HPDE6-E6E7 (cell line): ENCODE measurements at regions not wholly inside any gene's neighbourhood (a gene's known extent, or its start where the extent isn't known, plus 50 kb on each side); places are given as distances from the start of the nearest gene placed in this dataset.
"Not testable (repeated sequence)": the region's sequence is repeated elsewhere in the genome, so short reads cannot be mapped to it uniquely, and the experiment has no call there.

ENCODE experiments used
- DNase-seq: peaks from one replicate; pipeline ENCODE4 v3.0.0; 2011; ENCODE audit warnings: missing footprints; ENCODE audit errors: extremely low spot score

- DNase-seq: no peak
These were observed 134.3 kb upstream of the SLITRK5 start for GRCh38 chr13:87536899-87537298.

GRCh38 chr13:87537951-87538350 is 133.2 kb upstream of the SLITRK5 start:
- no peak for DNase-seq

GRCh38 chr13:87538366-87539052 is 132.7 kb upstream of the SLITRK5 start:
- no peak for DNase-seq

- no peak for DNase-seq
These were observed 118.0 kb upstream of the SLITRK5 start for GRCh38 chr13:87553142-87553541.

- DNase-seq: no peak
These were observed 117.1 kb upstream of the SLITRK5 start for GRCh38 chr13:87554045-87554444.

GRCh38 chr13:87557788-87558187 is 113.4 kb upstream of the SLITRK5 start:
- DNase-seq: no peak

- not testable (repeated sequence) for DNase-seq
These were observed 109.6 kb upstream of the SLITRK5 start for GRCh38 chr13:87561580-87561979.

- DNase-seq: no peak
These were observed 100.5 kb upstream of the SLITRK5 start for GRCh38 chr13:87570669-87571068.

- DNase-seq: no peak
These were observed 88.8 kb upstream of the SLITRK5 start for GRCh38 chr13:87582399-87582798.

GRCh38 chr13:87590518-87590917 is 80.7 kb upstream of the SLITRK5 start:
- no peak for DNase-seq

GRCh38 chr13:87604437-87604836 is 66.7 kb upstream of the SLITRK5 start:
- not testable (repeated sequence) for DNase-seq

- DNase-seq: no peak
These were observed 63.9 kb upstream of the SLITRK5 start for GRCh38 chr13:87607266-87607665.

GRCh38 chr13:87614276-87614675 is 56.9 kb upstream of the SLITRK5 start:
- DNase-seq: no peak
